HG03565 (cell line): ENCODE measurements at regions not wholly inside any gene's neighbourhood (a gene's known extent, or its start where the extent isn't known, plus 50 kb on each side); places are given as distances from the start of the nearest gene placed in this dataset.

ENCODE experiments used
- ATAC-seq: cut with Tn5 transposase; IDR thresholded peaks from one replicate; pipeline ENCODE4 v1.9.1; 2021; ENCODE audit warnings: mild to moderate bottlenecking, moderate library complexity; ENCODE audit not compliant: unreplicated experiment

DNA sequence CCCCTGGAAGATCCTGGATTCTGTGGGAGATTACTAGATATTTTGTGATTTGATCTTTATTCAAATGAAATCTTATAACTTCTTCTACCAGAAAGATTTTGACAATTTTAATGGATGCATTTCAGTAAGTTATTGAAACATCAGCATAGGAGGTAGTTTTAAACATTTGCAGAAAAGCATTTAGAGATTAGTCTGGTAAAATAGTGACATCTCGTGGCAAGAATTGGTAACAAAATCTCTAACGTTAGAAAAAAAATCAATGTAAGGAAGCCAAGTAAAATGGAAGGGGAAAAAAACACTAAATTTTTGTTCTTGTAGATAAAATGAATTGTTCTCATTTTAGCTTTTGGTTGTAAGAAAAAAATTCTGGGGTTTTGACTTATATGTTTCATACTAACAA, 73.3 kb downstream of the TASL start:
- no peak for ATAC-seq

DNA sequence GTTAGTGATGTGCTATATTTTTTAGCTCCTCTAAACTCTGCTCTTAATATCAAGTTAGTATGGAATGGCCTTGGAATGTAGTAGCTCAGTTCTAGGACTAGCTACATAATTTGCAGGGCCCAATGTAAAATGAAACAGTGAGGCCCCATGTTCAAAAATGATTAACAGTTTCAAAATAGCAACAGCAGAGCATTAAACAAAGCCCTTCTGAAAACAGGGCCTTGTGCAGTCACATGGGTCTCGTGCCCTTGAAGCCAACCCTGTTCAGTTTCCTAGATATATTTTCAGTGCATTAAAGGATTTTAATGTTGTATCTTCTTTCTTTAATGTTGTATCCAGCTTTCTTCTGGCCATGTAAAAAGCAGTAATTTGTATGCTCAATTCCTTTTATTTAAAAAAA, 82.1 kb downstream of the TASL start:
- no peak for ATAC-seq

DNA sequence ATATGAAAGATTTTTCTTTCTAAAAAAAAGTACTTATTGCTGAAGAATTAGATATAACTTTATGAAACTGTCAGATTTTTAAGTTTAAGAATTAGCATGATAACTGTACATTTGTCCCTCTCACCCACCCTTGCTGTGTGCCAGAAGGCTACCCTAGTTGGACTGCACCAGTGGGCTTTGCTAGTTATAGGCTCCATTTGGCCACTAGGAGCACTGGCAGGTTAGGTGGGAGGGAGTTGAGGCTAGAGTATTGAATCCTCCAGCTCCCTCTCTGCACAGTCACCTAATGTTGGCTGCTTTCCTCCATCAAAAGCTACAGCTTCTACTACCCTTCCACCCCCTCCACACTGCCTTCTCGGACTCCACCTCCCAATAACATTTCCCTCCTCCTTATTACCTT, 84.2 kb downstream of the TASL start:
- no peak for ATAC-seq

DNA sequence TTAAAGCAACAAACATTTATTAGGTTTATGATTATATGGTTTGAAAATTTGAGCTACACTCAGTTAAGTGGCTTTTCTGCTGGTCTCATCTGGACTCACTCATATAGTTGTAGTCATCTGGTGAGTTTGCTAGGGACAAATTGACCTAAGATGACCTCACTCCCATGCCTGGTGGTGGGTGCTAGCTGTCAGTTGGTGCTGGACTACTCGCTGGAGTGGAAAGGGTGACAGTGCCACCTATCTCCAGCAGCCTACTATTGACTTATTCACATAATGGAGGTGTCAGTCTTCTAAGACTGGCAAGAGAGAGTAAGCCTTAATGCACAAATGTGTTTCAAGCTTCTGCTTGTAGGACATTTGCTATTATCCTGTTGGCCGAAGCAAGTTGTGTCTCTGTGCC, 88.2 kb downstream of the TASL start:
- peak; percentile 45 for ATAC-seq

DNA sequence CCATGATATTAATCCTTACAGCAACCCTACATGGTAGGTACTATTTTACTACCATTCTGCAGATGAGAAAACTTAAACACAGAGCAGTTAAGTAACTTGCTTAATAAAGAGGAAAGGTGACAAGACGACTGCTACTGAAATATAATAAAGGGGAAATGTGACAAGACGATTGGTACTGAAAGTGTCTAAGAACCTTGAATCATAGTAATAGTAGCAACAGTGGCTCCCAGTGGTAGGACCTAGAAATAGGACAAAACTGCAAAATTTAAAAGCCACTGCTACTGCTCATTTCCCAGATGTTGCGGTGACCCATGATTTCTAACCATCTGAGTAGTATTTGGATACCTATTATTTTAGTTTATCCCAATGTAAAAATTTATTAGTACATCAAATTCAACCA, 89.5 kb downstream of the TASL start:
- ATAC-seq, result peak; percentile 70

DNA sequence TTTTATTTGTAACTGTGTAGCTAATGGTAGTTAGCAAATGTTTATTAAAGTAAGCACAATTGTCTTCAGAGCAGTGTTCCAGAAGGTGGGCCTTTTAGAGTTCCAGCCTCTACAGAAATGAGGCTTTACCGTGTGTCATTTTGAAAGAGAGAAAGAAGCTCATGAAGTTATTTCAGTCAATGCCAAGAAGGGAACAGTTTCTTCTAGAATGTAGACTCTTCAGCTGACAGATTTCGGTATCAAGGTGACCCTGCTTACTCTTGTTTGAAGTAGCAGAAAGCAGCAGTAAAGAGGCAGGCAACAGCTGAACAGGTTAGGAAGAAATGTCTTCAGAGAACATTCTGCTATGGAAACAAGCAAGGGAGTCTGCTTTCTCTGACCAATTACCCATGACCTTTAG, 93.6 kb downstream of the TASL start:
- peak; percentile 86 for ATAC-seq

DNA sequence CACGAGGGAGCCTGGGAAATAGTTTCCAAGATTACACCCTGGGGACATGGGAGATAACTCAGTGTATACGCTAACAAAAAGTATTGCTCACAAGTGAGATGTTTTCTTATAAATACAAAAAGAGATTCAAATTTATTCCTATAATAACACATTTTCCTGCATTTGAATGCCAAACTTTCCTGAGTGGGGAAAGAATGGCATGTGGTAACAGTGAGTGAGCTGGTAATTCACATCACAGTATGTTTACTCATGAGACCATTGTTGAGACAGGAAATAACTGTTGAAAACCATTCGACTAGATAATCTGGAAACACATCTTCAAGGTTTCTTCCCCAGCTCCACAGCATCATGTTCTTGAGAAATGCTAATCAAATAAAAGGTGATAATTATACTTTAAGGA, 109.1 kb downstream of the TASL start:
- ATAC-seq, result no peak
